ENCODE measurements at regions not wholly inside any gene's neighbourhood (a gene's known extent, or its start where the extent isn't known, plus 50 kb on each side); places are given as distances from the start of the nearest gene placed in this dataset.

GRCh38 chr4:11636031-11636430 lies 207.3 kb upstream of the HS3ST1 start (continued):
- TF ChIP-seq REST (IDR thresholded peaks at IDR 0.05) (no peak), TAF1 (conservative IDR thresholded peaks at IDR 0.05) (no peak), ZBTB33 (IDR thresholded peaks at IDR 0.05) (no peak)

- Histone ChIP-seq H3K27me3 (ENCODE audit: control insufficient read depth in 4 of 4, insufficient read depth in 4 of 4, low read length in 3 of 4) (no peaks in the 10 kb centered on the region), H3K4me1 (ENCODE audit: control insufficient read depth in 4 of 4, insufficient read depth in 4 of 4, low read length in 3 of 4) (no peaks in the 10 kb centered on the region), H3K27ac (ENCODE audit: low read depth in 1 of 2, low read length in 2 of 2) (no peak overlapping the region), H3K9ac (ENCODE audit: low read depth in 1 of 2, low read length in 2 of 2) (no peak overlapping the region), H3K4me3 (ENCODE audit: low read depth in 1 of 3, low read length in 3 of 3) (no peak overlapping the region), H3K36me3 (ENCODE audit: control insufficient read depth in 4 of 4, insufficient read depth in 3 of 4, low read depth in 1 of 4, low read length in 3 of 4) (no peaks in the 10 kb centered on the region), H3K9me3 (ENCODE audit: control insufficient read depth in 4 of 4, low read length in 3 of 4) (peaks cover 0 to 2% (median 0%) of the 10 kb centered on the region in 4 donors)
- no peak for DNase-seq (ENCODE audit: low spot score)
- 90% methylated on average over 2 of the region's 2 CpGs for WGBS
- TF ChIP-seq TAF1 (conservative IDR thresholded peaks at IDR 0.05) (no peak), ATF3 (IDR thresholded peaks at IDR 0.05) (no peak), CTCF (IDR thresholded peaks at IDR 0.05; ENCODE audit: low read depth, low read length, missing input control) (no peak), FOXA2 (IDR thresholded peaks at IDR 0.05) (no peak), RAD21 (IDR thresholded peaks at IDR 0.05) (no peak), EGR1 (IDR thresholded peaks at IDR 0.05; ENCODE audit: low read depth in 2 of 2) (no peak), JUND (IDR thresholded peaks at IDR 0.05) (no peak), RXRA (IDR thresholded peaks at IDR 0.05) (no peak), SP1 (IDR thresholded peaks at IDR 0.05) (no peak), FOXA1 (IDR thresholded peaks at IDR 0.05) (no peak), HNF4A (conservative IDR thresholded peaks at IDR 0.05) (no peak), YY1 (IDR thresholded peaks at IDR 0.05) (no peak), MAX (IDR thresholded peaks at IDR 0.05) (no peak), ZBTB33 (IDR thresholded peaks at IDR 0.05) (no peak)
Observed at GRCh38 chr4:11635342-11635741, 206.6 kb upstream of the HS3ST1 start.
